Right lobe of liver (tissue), 4 donors: ENCODE measurements at regions not wholly inside any gene's neighbourhood (a gene's known extent, or its start where the extent isn't known, plus 50 kb on each side); places are given as distances from the start of the nearest gene placed in this dataset.

Experiments used
- POLR2A ChIP-seq: fragments of 450-650 bp; IDR thresholded peaks from one replicate; pipeline ENCODE4 v1.6.1; 2017; ENCODE audit warnings: antibody characterized with exemption, mild to moderate bottlenecking
- TF ChIP-seq, protein P1 (sequence below), 4 donors: fragments of 200-600 bp in 3 of 4; fragments of 450-650 bp in 1 of 4; IDR thresholded peaks; one replicate each; pipeline versions ENCODE4 v1.5.1 to v1.8.0; 2016 to 2022; ENCODE audit warnings: antibody characterized with exemption in 4 of 4, mild to moderate bottlenecking in 2 of 4
- donor health status: DM: no; HTN: no; CAD: no.
- donor health status: DM: no; HTN: no; CAD: no.
- donor health status: DM: no; HTN: yes; CAD: no.

DNA sequence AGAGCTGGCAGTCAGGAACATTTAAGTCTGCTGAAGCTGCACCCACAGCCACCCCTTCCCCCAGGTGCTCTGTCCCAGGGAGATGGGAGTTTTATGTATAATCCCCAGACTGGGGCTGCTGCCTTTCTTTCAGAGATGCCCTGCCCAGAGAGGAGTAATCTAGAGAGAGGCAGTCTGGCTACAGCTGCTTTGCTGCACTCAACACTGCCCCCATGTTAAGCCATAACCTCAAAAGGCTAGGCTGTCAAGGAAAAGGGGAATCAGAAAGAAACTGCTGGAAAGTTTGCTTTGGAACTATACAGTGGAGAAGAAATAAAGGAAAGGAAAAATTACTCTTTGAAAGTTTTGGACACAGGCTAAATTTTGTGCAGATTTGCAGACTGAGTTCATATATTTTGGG is 127.2 kb downstream of the MACIR start:
- TF ChIP-seq, protein P1, sequence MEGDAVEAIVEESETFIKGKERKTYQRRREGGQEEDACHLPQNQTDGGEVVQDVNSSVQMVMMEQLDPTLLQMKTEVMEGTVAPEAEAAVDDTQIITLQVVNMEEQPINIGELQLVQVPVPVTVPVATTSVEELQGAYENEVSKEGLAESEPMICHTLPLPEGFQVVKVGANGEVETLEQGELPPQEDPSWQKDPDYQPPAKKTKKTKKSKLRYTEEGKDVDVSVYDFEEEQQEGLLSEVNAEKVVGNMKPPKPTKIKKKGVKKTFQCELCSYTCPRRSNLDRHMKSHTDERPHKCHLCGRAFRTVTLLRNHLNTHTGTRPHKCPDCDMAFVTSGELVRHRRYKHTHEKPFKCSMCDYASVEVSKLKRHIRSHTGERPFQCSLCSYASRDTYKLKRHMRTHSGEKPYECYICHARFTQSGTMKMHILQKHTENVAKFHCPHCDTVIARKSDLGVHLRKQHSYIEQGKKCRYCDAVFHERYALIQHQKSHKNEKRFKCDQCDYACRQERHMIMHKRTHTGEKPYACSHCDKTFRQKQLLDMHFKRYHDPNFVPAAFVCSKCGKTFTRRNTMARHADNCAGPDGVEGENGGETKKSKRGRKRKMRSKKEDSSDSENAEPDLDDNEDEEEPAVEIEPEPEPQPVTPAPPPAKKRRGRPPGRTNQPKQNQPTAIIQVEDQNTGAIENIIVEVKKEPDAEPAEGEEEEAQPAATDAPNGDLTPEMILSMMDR (IDR thresholded peaks at IDR 0.05) = no peak
- TF ChIP-seq POLR2A = no peak
